HG03354 (cell line): ENCODE measurements at regions not wholly inside any gene's neighbourhood (a gene's known extent, or its start where the extent isn't known, plus 50 kb on each side); places are given as distances from the start of the nearest gene placed in this dataset.
"Not testable (repeated sequence)": the region's sequence is repeated elsewhere in the genome, so short reads cannot be mapped to it uniquely, and the experiment has no call there.

Experiments used
- ATAC-seq: cut with Tn5 transposase; IDR thresholded peaks from one replicate; pipeline ENCODE4 v1.9.1; 2021; ENCODE audit warnings: mild to moderate bottlenecking; ENCODE audit not compliant: unreplicated experiment, poor library complexity, severe bottlenecking

- ATAC-seq, result no peak
Observed at GRCh38 chr4:159410076-159410777, 307.3 kb downstream of the RAPGEF2 start.

- no peak for ATAC-seq
Observed at GRCh38 chr4:159410891-159411290, 308.0 kb downstream of the RAPGEF2 start.

- no peak for ATAC-seq
Observed at GRCh38 chr4:159413306-159413943, 310.5 kb downstream of the RAPGEF2 start.

GRCh38 chr4:159414305-159414704 lies 311.4 kb downstream of the RAPGEF2 start:
- ATAC-seq, result no peak

GRCh38 chr4:159416073-159416472 lies 313.2 kb downstream of the RAPGEF2 start:
- no peak for ATAC-seq

- no peak for ATAC-seq
Observed at GRCh38 chr4:159416996-159417395, 314.1 kb downstream of the RAPGEF2 start.

- ATAC-seq, result no peak
Observed at GRCh38 chr4:159420162-159421057, 317.5 kb downstream of the RAPGEF2 start.

GRCh38 chr4:159421058-159421419 lies 318.2 kb downstream of the RAPGEF2 start:
- ATAC-seq, result not testable (repeated sequence)

GRCh38 chr4:159422019-159422418 lies 319.1 kb downstream of the RAPGEF2 start:
- no peak for ATAC-seq

- ATAC-seq, result no peak
Observed at GRCh38 chr4:159422626-159423025, 319.7 kb downstream of the RAPGEF2 start.

GRCh38 chr4:159425737-159426305 lies 322.9 kb downstream of the RAPGEF2 start:
- ATAC-seq, result no peak

GRCh38 chr4:159428293-159428692 lies 325.4 kb downstream of the RAPGEF2 start:
- ATAC-seq, result no peak

- no peak for ATAC-seq
Observed at GRCh38 chr4:159428975-159429692, 326.3 kb downstream of the RAPGEF2 start.

- ATAC-seq, result no peak
Observed at GRCh38 chr4:159429693-159430035, 326.8 kb downstream of the RAPGEF2 start.

- ATAC-seq, result no peak
Observed at GRCh38 chr4:159430896-159431295, 328.0 kb downstream of the RAPGEF2 start.

GRCh38 chr4:159432436-159432835 lies 329.6 kb downstream of the RAPGEF2 start:
- no peak for ATAC-seq

- ATAC-seq, result no peak
Observed at GRCh38 chr4:159433337-159433736, 330.5 kb downstream of the RAPGEF2 start.

GRCh38 chr4:159434114-159434870 lies 331.4 kb downstream of the RAPGEF2 start:
- ATAC-seq, result no peak

- no peak for ATAC-seq
Observed at GRCh38 chr4:159434871-159435241, 332.0 kb downstream of the RAPGEF2 start.
